Central memory CD8-positive, alpha-beta T cell (primary cell): ENCODE measurements at regions not wholly inside any gene's neighbourhood (a gene's known extent, or its start where the extent isn't known, plus 50 kb on each side); places are given as distances from the start of the nearest gene placed in this dataset.

ENCODE experiments used
- ATAC-seq: fragments of 150-1000 bp; cut with Tn5 transposase; replicated peaks from 2 replicates; pipeline ENCODE4 v1.10.0; 2022; ENCODE audit warnings: mild to moderate bottlenecking, moderate FRiP score, moderate number of reproducible peaks; ENCODE audit not compliant: poor library complexity, severe bottlenecking; ENCODE audit errors: extremely low read depth
- DNase-seq, 2 donors: peaks; one replicate each; pipeline ENCODE4 v3.0.0; 2021; ENCODE audit warnings: low spot score in 2 of 2
- H3K27ac Mint-ChIP-seq: one replicate; pipeline ENCODE4 v1.8.0; 2022; ENCODE audit warnings: low read depth, mild to moderate bottlenecking, moderate library complexity, mixed read lengths
- H3K27me3 Mint-ChIP-seq: one replicate; pipeline ENCODE4 v1.8.0; 2022; ENCODE audit warnings: mixed read lengths
- H3K36me3 Mint-ChIP-seq: one replicate; pipeline ENCODE4 v1.8.0; 2022; ENCODE audit warnings: mild to moderate bottlenecking, moderate library complexity, mixed read lengths; ENCODE audit not compliant: insufficient read depth
- H3K4me1 Mint-ChIP-seq: one replicate; pipeline ENCODE4 v1.8.0; 2022; ENCODE audit warnings: mixed read lengths
- H3K4me3 Mint-ChIP-seq: one replicate; pipeline ENCODE4 v1.8.0; 2022; ENCODE audit warnings: mild to moderate bottlenecking, moderate library complexity, mixed read lengths
- H3K9me3 Mint-ChIP-seq: one replicate; pipeline ENCODE4 v1.8.0; 2022; ENCODE audit warnings: mixed read lengths

- H3K27ac Mint-ChIP-seq, result no peak overlapping the region
- H3K9me3 Mint-ChIP-seq, result peaks cover 16% of the 10 kb centered on the region
- DNase-seq (no peak), ATAC-seq (no peak)
- no peaks in the 10 kb centered on the region for H3K36me3 Mint-ChIP-seq
- H3K4me1 Mint-ChIP-seq, result no peaks in the 10 kb centered on the region
- no peak overlapping the region for H3K4me3 Mint-ChIP-seq
- no peaks in the 10 kb centered on the region for H3K27me3 Mint-ChIP-seq
Observed at GRCh38 chr14:42079911-42080310, 473.2 kb downstream of the LRFN5 start.

GRCh38 chr14:42078345-42078744 is 471.7 kb downstream of the LRFN5 start:
- no peak for DNase-seq
- Mint-ChIP-seq H3K4me1 (no peaks in the 10 kb centered on the region), H3K9me3 (peaks cover 12% of the 10 kb centered on the region), H3K27ac (no peak overlapping the region), H3K27me3 (no peaks in the 10 kb centered on the region), H3K4me3 (no peak overlapping the region), H3K36me3 (no peaks in the 10 kb centered on the region)
- ATAC-seq, result no peak

DNA sequence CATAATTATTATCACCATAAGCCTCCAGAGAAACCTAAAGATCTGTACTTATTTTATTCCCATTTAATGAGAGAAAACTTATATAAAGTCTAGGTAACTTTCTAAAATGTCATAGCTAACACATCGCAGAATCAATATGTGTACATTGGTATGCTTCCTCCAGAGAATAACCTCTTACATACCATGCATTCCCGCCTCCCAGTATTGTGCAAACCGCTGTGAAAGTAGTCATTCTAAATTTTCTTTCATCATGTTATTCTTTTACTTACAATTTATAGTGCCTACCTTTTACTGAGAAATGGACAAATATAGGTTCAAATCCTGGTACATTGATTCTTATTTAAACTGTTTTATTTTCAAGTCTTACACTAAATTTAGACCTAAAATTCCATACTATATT is 463.4 kb downstream of the LRFN5 start:
- Mint-ChIP-seq H3K9me3 (peaks cover 11% of the 10 kb centered on the region), H3K27ac (no peak overlapping the region), H3K4me3 (no peak overlapping the region), H3K27me3 (no peaks in the 10 kb centered on the region), H3K4me1 (no peaks in the 10 kb centered on the region), H3K36me3 (no peaks in the 10 kb centered on the region)
- no peak for ATAC-seq
- no peak for DNase-seq

- Mint-ChIP-seq H3K4me3 (no peak overlapping the region), H3K36me3 (no peaks in the 10 kb centered on the region), H3K9me3 (peaks cover 9% of the 10 kb centered on the region), H3K27ac (no peak overlapping the region), H3K4me1 (no peaks in the 10 kb centered on the region), H3K27me3 (no peaks in the 10 kb centered on the region)
- ATAC-seq (no peak), DNase-seq (no peak)
Observed at GRCh38 chr14:42057111-42057510, 450.4 kb downstream of the LRFN5 start.

- DNase-seq (no peak), ATAC-seq (no peak)
- Mint-ChIP-seq H3K4me3 (no peak overlapping the region), H3K4me1 (no peaks in the 10 kb centered on the region), H3K36me3 (no peaks in the 10 kb centered on the region), H3K27me3 (no peaks in the 10 kb centered on the region), H3K9me3 (peaks cover 10% of the 10 kb centered on the region), H3K27ac (no peak overlapping the region)
Observed at GRCh38 chr14:42047421-42048055, 440.9 kb downstream of the LRFN5 start.

- Mint-ChIP-seq H3K27ac (no peak overlapping the region), H3K36me3 (no peaks in the 10 kb centered on the region), H3K9me3 (peaks cover 10% of the 10 kb centered on the region), H3K27me3 (no peaks in the 10 kb centered on the region), H3K4me3 (no peak overlapping the region), H3K4me1 (no peaks in the 10 kb centered on the region)
- ATAC-seq (no peak), DNase-seq (no peak)
Observed at GRCh38 chr14:42045383-42045782, 438.7 kb downstream of the LRFN5 start.

DNA sequence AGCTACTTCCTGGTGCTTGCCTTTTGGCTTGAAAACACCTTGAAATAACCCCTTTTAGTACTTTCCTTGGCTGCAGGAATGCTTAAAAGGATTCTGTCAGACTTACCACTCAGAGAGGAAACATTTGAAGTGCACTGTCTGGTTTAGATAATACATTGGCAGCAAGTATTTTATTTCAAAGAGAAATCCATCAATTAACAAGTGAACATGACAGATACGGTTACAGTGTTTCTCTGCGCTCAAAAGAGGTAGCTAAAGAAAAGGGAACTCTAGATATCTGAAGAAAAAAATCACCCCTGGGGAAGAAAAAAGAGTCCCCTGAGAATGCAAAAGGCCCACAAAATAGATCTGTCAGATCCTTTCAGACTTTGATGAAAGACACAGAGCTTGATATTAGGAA is 421.9 kb downstream of the LRFN5 start:
- ATAC-seq (no peak), DNase-seq (no peak)
- Mint-ChIP-seq H3K36me3 (no peaks in the 10 kb centered on the region), H3K4me1 (no peaks in the 10 kb centered on the region), H3K9me3 (peaks cover 15% of the 10 kb centered on the region), H3K4me3 (no peak overlapping the region), H3K27ac (no peak overlapping the region), H3K27me3 (no peaks in the 10 kb centered on the region)

- Mint-ChIP-seq H3K4me1 (no peaks in the 10 kb centered on the region), H3K9me3 (peaks cover 15% of the 10 kb centered on the region), H3K27ac (no peak overlapping the region), H3K36me3 (no peaks in the 10 kb centered on the region), H3K4me3 (no peak overlapping the region), H3K27me3 (no peaks in the 10 kb centered on the region)
- DNase-seq (no peak), ATAC-seq (no peak)
Observed at GRCh38 chr14:42027271-42027670, 420.6 kb downstream of the LRFN5 start.

DNA sequence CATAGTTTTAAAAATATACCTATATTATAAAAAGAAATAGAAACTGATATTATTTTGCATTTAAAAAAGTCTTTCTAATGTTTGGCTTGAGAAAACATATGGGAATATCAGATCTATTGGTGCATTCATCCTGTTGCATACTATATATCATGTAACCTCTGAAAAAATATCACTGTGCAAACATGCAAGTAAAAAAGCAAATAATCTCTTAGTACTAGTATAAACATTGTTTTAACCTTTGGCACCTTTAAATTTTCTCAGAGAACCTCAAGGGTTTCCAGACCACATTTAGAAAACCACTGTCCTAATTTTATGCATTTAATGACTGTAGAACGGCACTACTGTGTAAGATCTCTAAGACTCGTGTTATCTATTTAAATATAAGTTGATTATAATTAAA is 416.8 kb downstream of the LRFN5 start:
- no peak for DNase-seq

DNA sequence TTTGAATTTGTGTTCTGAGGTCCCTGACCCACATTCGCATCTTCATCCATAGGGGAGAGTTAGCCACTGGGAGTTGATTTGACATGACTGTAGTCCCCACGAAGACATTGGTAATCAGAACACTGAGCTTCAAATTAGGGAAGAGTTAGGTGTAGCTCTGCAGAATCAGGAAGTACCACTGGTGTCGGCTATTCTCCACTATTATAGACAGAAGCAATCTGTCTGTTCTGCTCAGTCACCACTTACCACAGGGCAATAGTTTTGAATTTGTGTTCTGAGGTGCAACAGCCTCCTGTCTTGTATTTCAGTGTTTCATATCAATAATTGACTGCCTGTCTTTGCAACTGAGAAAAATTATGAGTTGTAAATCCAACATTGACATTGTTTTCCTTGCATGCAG is 407.6 kb downstream of the LRFN5 start:
- DNase-seq, result no peak
- no peak for ATAC-seq
- no peaks in the 10 kb centered on the region for H3K36me3 Mint-ChIP-seq
- H3K4me3 Mint-ChIP-seq, result no peak overlapping the region
- H3K27me3 Mint-ChIP-seq, result no peaks in the 10 kb centered on the region
- H3K9me3 Mint-ChIP-seq, result peaks cover 28% of the 10 kb centered on the region
- no peaks in the 10 kb centered on the region for H3K4me1 Mint-ChIP-seq
- H3K27ac Mint-ChIP-seq, result no peak overlapping the region

More for the DNA sequence above, 416.8 kb downstream of the LRFN5 start:
- Mint-ChIP-seq H3K27me3 (no peaks in the 10 kb centered on the region), H3K4me3 (no peak overlapping the region), H3K27ac (no peak overlapping the region), H3K9me3 (peaks cover 30% of the 10 kb centered on the region), H3K4me1 (no peaks in the 10 kb centered on the region), H3K36me3 (no peaks in the 10 kb centered on the region)
- no peak for ATAC-seq

GRCh38 chr14:42013559-42013958 is 406.9 kb downstream of the LRFN5 start:
- no peaks in the 10 kb centered on the region for H3K27me3 Mint-ChIP-seq
- H3K36me3 Mint-ChIP-seq, result peaks cover 2% of the 10 kb centered on the region
- peaks cover 22% of the 10 kb centered on the region for H3K9me3 Mint-ChIP-seq
- no peak overlapping the region for H3K27ac Mint-ChIP-seq
- no peaks in the 10 kb centered on the region for H3K4me1 Mint-ChIP-seq
- no peak overlapping the region for H3K4me3 Mint-ChIP-seq
- ATAC-seq, result no peak
- no peak for DNase-seq

DNA sequence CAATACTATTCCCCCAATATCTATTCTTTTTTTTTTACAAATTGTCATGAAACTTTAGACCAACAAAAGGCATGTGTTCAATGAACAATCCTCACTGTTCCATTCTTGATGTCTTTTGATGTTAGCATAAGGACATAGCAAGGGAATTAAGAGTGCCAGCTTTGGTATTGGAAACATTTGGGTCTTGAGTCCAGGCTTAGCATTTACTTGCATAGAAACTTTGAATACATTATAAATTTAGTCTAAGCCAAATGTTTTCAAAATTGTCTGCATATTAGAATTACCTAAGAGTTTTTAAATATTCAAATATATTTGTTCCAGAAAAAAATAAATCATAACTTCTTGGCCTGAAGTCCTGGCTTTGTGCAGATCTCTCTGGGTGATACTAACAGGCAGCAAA is 406.5 kb downstream of the LRFN5 start:
- Mint-ChIP-seq H3K4me3 (no peak overlapping the region), H3K27me3 (no peaks in the 10 kb centered on the region), H3K27ac (no peak overlapping the region), H3K4me1 (no peaks in the 10 kb centered on the region), H3K36me3 (peaks cover 2% of the 10 kb centered on the region), H3K9me3 (peaks cover 26% of the 10 kb centered on the region)
- DNase-seq, result no peak
- ATAC-seq, result no peak

- no peak overlapping the region for H3K27ac Mint-ChIP-seq
- no peak for ATAC-seq
- H3K36me3 Mint-ChIP-seq, result peaks cover 2% of the 10 kb centered on the region
- H3K4me1 Mint-ChIP-seq, result no peaks in the 10 kb centered on the region
- no peak for DNase-seq
- no peaks in the 10 kb centered on the region for H3K27me3 Mint-ChIP-seq
- H3K9me3 Mint-ChIP-seq, result peaks cover 23% of the 10 kb centered on the region
- H3K4me3 Mint-ChIP-seq, result no peak overlapping the region
Observed at GRCh38 chr14:42011221-42011620, 404.5 kb downstream of the LRFN5 start.

DNA sequence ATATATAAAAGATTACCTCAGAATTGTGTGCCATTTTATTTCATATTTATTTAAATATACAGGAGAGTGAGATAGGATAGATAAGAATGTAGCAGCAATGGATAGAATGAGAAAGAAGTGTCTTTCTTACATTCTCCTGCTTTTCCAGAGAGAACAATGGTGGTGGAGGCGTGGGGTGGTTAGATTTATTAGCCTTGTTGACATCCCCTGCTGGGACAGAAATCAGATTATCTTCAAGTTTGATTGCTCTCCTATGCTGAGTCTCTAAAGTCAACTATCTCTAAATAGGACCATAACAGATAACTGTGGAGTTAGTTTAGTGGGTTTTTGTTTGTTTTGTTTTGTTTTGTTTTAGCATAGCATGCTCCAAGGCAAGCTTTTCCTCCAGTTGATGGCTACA is 397.6 kb downstream of the LRFN5 start:
- Mint-ChIP-seq H3K27ac (no peak overlapping the region), H3K27me3 (no peaks in the 10 kb centered on the region), H3K4me3 (no peak overlapping the region), H3K4me1 (no peaks in the 10 kb centered on the region), H3K9me3 (peaks cover 10% of the 10 kb centered on the region), H3K36me3 (peaks cover 2% of the 10 kb centered on the region)
- no peak for ATAC-seq
- DNase-seq, result no peak
